Left lung (tissue), 4 donors: ENCODE measurements at regions not wholly inside any gene's neighbourhood (a gene's known extent, or its start where the extent isn't known, plus 50 kb on each side); places are given as distances from the start of the nearest gene placed in this dataset.

ENCODE experiments used
- ATAC-seq: fragments of 200-7000 bp; cut with Tn5 transposase; one replicate; pipeline ENCODE4 v1.9.1; 2020; ENCODE audit warnings: moderate library complexity
- DNase-seq, 4 donors: peaks; one replicate each; pipeline ENCODE4 v3.0.0-alpha.2; 2013 to 2020
- H3K27ac ChIP-seq, 2 donors: fragments of 200-600 bp; sonication (generic) in 1 of 2; one replicate each; pipeline versions ENCODE4 v1.5.0 to v1.8.0; 2020 to 2021
- H3K27me3 ChIP-seq, 2 donors: fragments of 200-600 bp; sonication (generic) in 1 of 2; one replicate each; pipeline versions ENCODE4 v1.5.0 to v1.8.0; 2020 to 2021
- H3K36me3 ChIP-seq, 2 donors: fragments of 200-600 bp; sonication (generic) in 1 of 2; one replicate each; pipeline versions ENCODE4 v1.5.0 to v1.8.0; 2020 to 2021
- H3K4me1 ChIP-seq, 2 donors: fragments of 200-600 bp; one replicate each; pipeline ENCODE4 v1.8.0; 2021
- H3K4me3 ChIP-seq, 2 donors: fragments of 200-600 bp; sonication (generic) in 1 of 2; one replicate each; pipeline versions ENCODE4 v1.5.0 to v1.8.0; 2020 to 2021; ENCODE audit warnings: mild to moderate bottlenecking in 1 of 2
- H3K9me3 ChIP-seq, 2 donors: fragments of 200-600 bp; sonication (generic) in 1 of 2; one replicate each; pipeline versions ENCODE4 v1.5.0 to v1.8.0; 2020 to 2021
- CTCF ChIP-seq, 2 donors: fragments of 200-600 bp; sonication (generic) in 1 of 2; IDR thresholded peaks; one replicate each; pipeline versions ENCODE4 v1.5.0 to v1.8.0; 2021; ENCODE audit warnings: antibody characterized with exemption in 2 of 2
- intact Hi-C, 2 donors: fragments of 100-400 bp; cut with DNase I; formaldehyde crosslinking; loops; one replicate each; pipeline versions ENCODE4 v1.11.2 to v1.14.2; 2022
- donor health status: DM: no; HTN: yes; CAD: no.
- donor health status: DM: no; HTN: no; CAD: no.

- H3K4me3 ChIP-seq = no peak overlapping the region
- H3K27me3 ChIP-seq = peaks cover 0 to 4% of the 10 kb centered on the region in 2 donors
- DNase-seq = no peak
- H3K9me3 ChIP-seq = no peaks in the 10 kb centered on the region
- no peaks in the 10 kb centered on the region for H3K4me1 ChIP-seq
- intact Hi-C loops = no loop called here
- no peak overlapping the region for H3K27ac ChIP-seq
- no peak for TF ChIP-seq CTCF (IDR thresholded peaks at IDR 0.05)
- no peak for ATAC-seq
- H3K36me3 ChIP-seq = no peaks in the 10 kb centered on the region
Observed at GRCh38 chr10:128626397-128627000, 500.3 kb upstream of the MKI67 start.

GRCh38 chr10:128627811-128628210 is 501.6 kb upstream of the MKI67 start:
- no peak for DNase-seq
- H3K27me3 ChIP-seq = peaks cover 0 to 7% of the 10 kb centered on the region in 2 donors
- no peaks in the 10 kb centered on the region for H3K4me1 ChIP-seq
- ATAC-seq = no peak
- H3K36me3 ChIP-seq = no peaks in the 10 kb centered on the region
- intact Hi-C loops = no loop called here
- no peaks in the 10 kb centered on the region for H3K9me3 ChIP-seq
- H3K4me3 ChIP-seq = no peak overlapping the region
- no peak overlapping the region for H3K27ac ChIP-seq
- no peak for TF ChIP-seq CTCF (IDR thresholded peaks at IDR 0.05)

GRCh38 chr10:128628252-128628651 is 502.0 kb upstream of the MKI67 start:
- H3K27ac ChIP-seq = no peak overlapping the region
- intact Hi-C loops = no loop called here
- no peak for ATAC-seq
- H3K4me1 ChIP-seq = no peaks in the 10 kb centered on the region
- no peak for TF ChIP-seq CTCF (IDR thresholded peaks at IDR 0.05)
- peaks cover 0 to 7% of the 10 kb centered on the region in 2 donors for H3K27me3 ChIP-seq
- DNase-seq = no peak
- no peak overlapping the region for H3K4me3 ChIP-seq
- H3K9me3 ChIP-seq = no peaks in the 10 kb centered on the region
- no peaks in the 10 kb centered on the region for H3K36me3 ChIP-seq

- intact Hi-C loops = no loop called here
- no peak overlapping the region for H3K4me3 ChIP-seq
- no peak overlapping the region for H3K27ac ChIP-seq
- TF ChIP-seq CTCF (IDR thresholded peaks at IDR 0.05) = no peak
- DNase-seq (peak in 1 of 4 donors; percentile 73), ATAC-seq (peak; percentile 63)
- peaks cover 0 to 7% of the 10 kb centered on the region in 2 donors for H3K27me3 ChIP-seq
- H3K9me3 ChIP-seq = no peaks in the 10 kb centered on the region
- no peaks in the 10 kb centered on the region for H3K4me1 ChIP-seq
- no peaks in the 10 kb centered on the region for H3K36me3 ChIP-seq
Observed at GRCh38 chr10:128629111-128630096, 503.2 kb upstream of the MKI67 start.

GRCh38 chr10:128630787-128631252 is 504.6 kb upstream of the MKI67 start:
- Histone ChIP-seq H3K4me1 (no peaks in the 10 kb centered on the region), H3K36me3 (no peaks in the 10 kb centered on the region), H3K9me3 (no peaks in the 10 kb centered on the region), H3K4me3 (no peak overlapping the region), H3K27ac (no peak overlapping the region), H3K27me3 (peaks cover 0 to 7% of the 10 kb centered on the region in 2 donors)
- intact Hi-C loops = no loop called here
- no peak for TF ChIP-seq CTCF (IDR thresholded peaks at IDR 0.05)
- DNase-seq (no peak), ATAC-seq (no peak)
